Esophagus squamous epithelium (tissue), 4 donors: ENCODE measurements at regions not wholly inside any gene's neighbourhood (a gene's known extent, or its start where the extent isn't known, plus 50 kb on each side); places are given as distances from the start of the nearest gene placed in this dataset.

Experiments used
- CTCF ChIP-seq, 6 experiments: fragments of 450-650 bp in 4 of 6; fragments of 200-600 bp in 2 of 6; sonication (generic) in 2 of 6; IDR thresholded peaks; one replicate each; pipeline ENCODE4 v1.5.1; 2016 to 2019; ENCODE audit warnings: antibody characterized with exemption in 6 of 6, mild to moderate bottlenecking in 4 of 6, moderate library complexity in 4 of 6
- POLR2A ChIP-seq, 4 donors: fragments of 450-650 bp; IDR thresholded peaks; one replicate each; pipeline ENCODE4 v1.6.1; 2017; ENCODE audit warnings: antibody characterized with exemption in 4 of 4, mild to moderate bottlenecking in 4 of 4, moderate library complexity in 3 of 4

DNA sequence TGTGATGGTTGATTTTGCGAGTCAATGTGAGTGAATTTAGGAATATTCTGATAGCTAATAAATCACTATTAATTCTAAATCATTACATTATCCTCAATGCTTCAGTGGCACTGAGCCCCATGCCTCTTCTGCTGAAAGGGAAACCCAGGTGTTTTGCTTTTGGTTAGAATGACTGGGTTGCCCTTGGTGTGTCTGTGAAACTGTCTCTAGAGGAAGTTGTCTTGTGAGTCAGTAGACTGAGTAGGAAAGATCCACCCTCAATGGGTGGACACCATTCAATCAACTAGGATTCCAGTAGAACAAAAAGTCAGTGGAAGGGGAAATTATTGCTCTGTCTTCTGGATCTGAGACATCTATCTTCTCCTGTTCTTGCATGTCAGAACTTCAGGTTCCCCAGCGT, 472.4 kb downstream of the ANKRD7 start:
- TF ChIP-seq CTCF (IDR thresholded peaks at IDR 0.05) (no peak), POLR2A (IDR thresholded peaks at IDR 0.05) (no peak)
